Activated B cell treated with CpG ODN at 0.5 μM for 24 hours (primary cell): ENCODE measurements at regions not wholly inside any gene's neighbourhood (a gene's known extent, or its start where the extent isn't known, plus 50 kb on each side); places are given as distances from the start of the nearest gene placed in this dataset.

Experiments
- ATAC-seq: fragments of 200-7000 bp; cut with Tn5 transposase; one replicate; pipeline ENCODE4 v1.10.0; 2021; ENCODE audit warnings: low read depth, mild to moderate bottlenecking, moderate library complexity
- CTCF ChIA-PET: fragments of 350-600 bp; sonication (Branson Sonifier 250); formaldehyde crosslinking; loops from one replicate; lab custom pipeline; 2021; ENCODE audit warnings: antibody characterized with exemption; lab: Charles Lee
- POLR2A ChIA-PET: fragments of 350-600 bp; sonication (Branson Sonifier 250); formaldehyde crosslinking; loops from one replicate; lab custom pipeline; 2021; ENCODE audit warnings: antibody characterized with exemption; lab: Charles Lee
- DNase-seq: peaks from one replicate; pipeline ENCODE4 v3.0.0; 2022
- H3K27ac Mint-ChIP-seq: one replicate; pipeline ENCODE4 v1.8.0; 2020; ENCODE audit warnings: mixed read lengths
- H3K27me3 Mint-ChIP-seq: one replicate; pipeline ENCODE4 v1.8.0; 2021; ENCODE audit warnings: mixed read lengths
- H3K36me3 Mint-ChIP-seq: one replicate; pipeline ENCODE4 v1.8.0; 2021; ENCODE audit warnings: low read depth, mixed read lengths
- H3K4me1 Mint-ChIP-seq: one replicate; pipeline ENCODE4 v1.8.0; 2021; ENCODE audit warnings: mixed read lengths
- H3K4me3 Mint-ChIP-seq: one replicate; pipeline ENCODE4 v1.8.0; 2020; ENCODE audit warnings: mild to moderate bottlenecking, mixed read lengths
- H3K9me3 Mint-ChIP-seq: one replicate; pipeline ENCODE4 v1.8.0; 2020; ENCODE audit warnings: mixed read lengths
- CTCF ChIP-seq: fragments of 200-600 bp; IDR thresholded peaks from one replicate; pipeline ENCODE4 v1.8.0; 2022; ENCODE audit warnings: antibody characterized with exemption, mild to moderate bottlenecking
- intact Hi-C: fragments of 100-400 bp; cut with micrococcal nuclease; formaldehyde crosslinking; loops from one replicate; pipeline ENCODE4 v1.15.1; 2024

GRCh38 chr17:31702041-31702440 is 157.0 kb downstream of the COPRS start:
- peaks cover 16% of the 10 kb centered on the region for H3K27me3 Mint-ChIP-seq
- H3K36me3 Mint-ChIP-seq, result no peaks in the 10 kb centered on the region
- no peak overlapping the region for H3K4me3 Mint-ChIP-seq
- H3K27ac Mint-ChIP-seq, result no peak overlapping the region
- ATAC-seq, result no peak
- TF ChIP-seq CTCF, result no peak
- DNase-seq, result no peak
- ChIA-PET CTCF (no interaction called here), POLR2A (no interaction called here)
- intact Hi-C loops, result no loop called here
- H3K4me1 Mint-ChIP-seq, result no peaks in the 10 kb centered on the region
- H3K9me3 Mint-ChIP-seq, result no peaks in the 10 kb centered on the region

- no peaks in the 10 kb centered on the region for H3K9me3 Mint-ChIP-seq
These were observed 158.1 kb downstream of the COPRS start for GRCh38 chr17:31700973-31701372.

GRCh38 chr17:31699886-31700285 is 159.2 kb downstream of the COPRS start:
- H3K9me3 Mint-ChIP-seq, result no peaks in the 10 kb centered on the region
- H3K4me1 Mint-ChIP-seq, result no peaks in the 10 kb centered on the region
- no peak for DNase-seq
- TF ChIP-seq CTCF, result no peak
- ChIA-PET CTCF (no interaction called here), POLR2A (no interaction called here)
- no peak overlapping the region for H3K27ac Mint-ChIP-seq
- no peak for ATAC-seq
- intact Hi-C loops, result no loop called here
- H3K27me3 Mint-ChIP-seq, result peaks cover 9% of the 10 kb centered on the region
- no peak overlapping the region for H3K4me3 Mint-ChIP-seq
- no peaks in the 10 kb centered on the region for H3K36me3 Mint-ChIP-seq

More at GRCh38 chr17:31700973-31701372, 158.1 kb downstream of the COPRS start:
- Mint-ChIP-seq H3K27me3 (peaks cover 13% of the 10 kb centered on the region), H3K27ac (no peak overlapping the region), H3K4me3 (no peak overlapping the region), H3K36me3 (no peaks in the 10 kb centered on the region), H3K4me1 (no peaks in the 10 kb centered on the region)
- intact Hi-C loops, result no loop called here
- POLR2A ChIA-PET, result no interaction called here
- ATAC-seq (no peak), DNase-seq (no peak)
- CTCF ChIA-PET, result no interaction called here
- TF ChIP-seq CTCF, result no peak

GRCh38 chr17:31699281-31699680 is 159.8 kb downstream of the COPRS start:
- H3K9me3 Mint-ChIP-seq, result no peaks in the 10 kb centered on the region
- POLR2A ChIA-PET, result interaction anchor here (0.7 kb wide), 1 partner anchor 164 kb away, joined by 4 read pairs; no protein-coding TSS in a partner anchor
- H3K27ac Mint-ChIP-seq, result no peak overlapping the region
- CTCF ChIA-PET, result no interaction called here
- no peak for ATAC-seq
- peaks cover 5% of the 10 kb centered on the region for H3K27me3 Mint-ChIP-seq
- no peak for DNase-seq
- H3K4me1 Mint-ChIP-seq, result no peaks in the 10 kb centered on the region
- intact Hi-C loops, result no loop called here
- no peak overlapping the region for H3K4me3 Mint-ChIP-seq
- no peak for TF ChIP-seq CTCF
- no peaks in the 10 kb centered on the region for H3K36me3 Mint-ChIP-seq

GRCh38 chr17:31698751-31699150 is 160.3 kb downstream of the COPRS start:
- no peak for DNase-seq
- peaks cover 5% of the 10 kb centered on the region for H3K27me3 Mint-ChIP-seq
- H3K27ac Mint-ChIP-seq, result no peak overlapping the region
- ATAC-seq, result no peak
- intact Hi-C loops, result no loop called here
- no peaks in the 10 kb centered on the region for H3K36me3 Mint-ChIP-seq
- no peaks in the 10 kb centered on the region for H3K4me1 Mint-ChIP-seq
- no peak overlapping the region for H3K4me3 Mint-ChIP-seq
- ChIA-PET POLR2A (interaction anchor here (0.7 kb wide), 1 partner anchor 163 kb away, joined by 4 read pairs; no protein-coding TSS in a partner anchor), CTCF (no interaction called here)
- TF ChIP-seq CTCF, result no peak
- H3K9me3 Mint-ChIP-seq, result no peaks in the 10 kb centered on the region
